Effector memory CD8-positive, alpha-beta T cell (primary cell): ENCODE measurements at regions not wholly inside any gene's neighbourhood (a gene's known extent, or its start where the extent isn't known, plus 50 kb on each side); places are given as distances from the start of the nearest gene placed in this dataset.
"Not testable (repeated sequence)": the region's sequence is repeated elsewhere in the genome, so short reads cannot be mapped to it uniquely, and the experiment has no call there.

Experiments used
- ATAC-seq: fragments of 150-1000 bp; cut with Tn5 transposase; replicated peaks from 2 replicates; pipeline ENCODE4 v1.10.0; 2021; ENCODE audit warnings: mild to moderate bottlenecking, moderate library complexity
- DNase-seq, 3 experiments: peaks; one replicate each; pipeline ENCODE4 v3.0.0; 2021
- H3K27ac Mint-ChIP-seq, 2 donors: one replicate each; pipeline ENCODE4 v1.8.0; 2022; ENCODE audit warnings: mild to moderate bottlenecking in 2 of 2, mixed read lengths in 2 of 2, moderate library complexity in 2 of 2
- H3K27me3 Mint-ChIP-seq, 2 donors: one replicate each; pipeline ENCODE4 v1.8.0; 2022; ENCODE audit warnings: mixed read lengths in 2 of 2
- H3K36me3 Mint-ChIP-seq: one replicate; pipeline ENCODE4 v1.8.0; 2022; ENCODE audit warnings: mild to moderate bottlenecking, moderate library complexity, mixed read lengths; ENCODE audit not compliant: insufficient read depth
- H3K4me1 Mint-ChIP-seq, 2 donors: one replicate each; pipeline ENCODE4 v1.8.0; 2022; ENCODE audit warnings: low read depth in 2 of 2, mixed read lengths in 2 of 2
- H3K4me3 Mint-ChIP-seq, 2 donors: one replicate each; pipeline ENCODE4 v1.8.0; 2022; ENCODE audit warnings: mild to moderate bottlenecking in 2 of 2, mixed read lengths in 2 of 2, moderate library complexity in 2 of 2
- H3K9me3 Mint-ChIP-seq, 2 donors: one replicate each; pipeline ENCODE4 v1.8.0; 2022; ENCODE audit warnings: mixed read lengths in 2 of 2

DNA sequence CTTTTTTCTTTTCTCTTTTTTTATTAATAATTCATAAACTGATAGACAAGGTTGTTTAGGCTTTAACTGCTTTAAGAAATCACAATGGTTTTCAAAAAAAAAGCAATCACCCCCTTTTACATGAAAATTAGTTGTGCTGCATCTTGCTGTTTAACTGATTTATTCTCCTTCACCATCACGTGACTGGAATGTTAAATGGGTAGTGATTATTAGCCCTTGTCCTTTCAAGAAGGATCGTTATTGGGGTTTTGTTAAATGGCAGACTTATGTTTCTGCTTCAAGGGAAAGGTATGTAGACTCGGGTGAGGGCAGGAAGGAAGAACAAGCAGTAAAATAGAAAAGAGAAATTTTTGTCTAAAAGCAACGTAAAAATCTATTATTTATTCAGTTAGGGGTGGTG, 175.6 kb upstream of the TLE4 start:
- Mint-ChIP-seq H3K4me1 (no peaks in the 10 kb centered on the region), H3K36me3 (no peaks in the 10 kb centered on the region), H3K9me3 (no peaks in the 10 kb centered on the region), H3K27ac (no peak overlapping the region), H3K4me3 (no peak overlapping the region), H3K27me3 (peaks cover 23 to 26% of the 10 kb centered on the region in 2 donors)
- ATAC-seq (no peak), DNase-seq (no peak)

DNA sequence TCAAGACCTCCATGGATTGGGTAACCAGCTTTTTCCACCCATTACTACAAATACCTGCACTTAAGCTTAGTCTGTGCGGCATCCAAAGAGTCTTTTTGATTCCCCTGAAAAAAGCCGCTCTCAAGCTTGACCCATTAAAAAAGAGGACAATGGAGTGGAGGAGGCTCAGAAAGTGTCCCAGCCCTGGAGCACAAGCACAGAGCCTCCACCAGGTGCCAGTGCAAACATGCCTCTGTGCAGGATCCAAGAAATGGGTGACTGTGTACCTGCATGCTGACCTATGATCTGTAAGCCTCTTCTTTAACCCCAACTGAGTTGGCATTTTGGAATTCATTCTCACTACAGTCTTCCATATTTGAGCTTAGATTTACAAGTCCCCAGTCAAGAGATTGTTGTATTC, 168.3 kb upstream of the TLE4 start:
- Mint-ChIP-seq H3K27ac (no peak overlapping the region), H3K27me3 (peaks cover 0 to 7% of the 10 kb centered on the region in 2 donors), H3K4me3 (no peak overlapping the region), H3K9me3 (no peaks in the 10 kb centered on the region), H3K36me3 (no peaks in the 10 kb centered on the region), H3K4me1 (no peaks in the 10 kb centered on the region)
- ATAC-seq (no peak), DNase-seq (no peak)

DNA sequence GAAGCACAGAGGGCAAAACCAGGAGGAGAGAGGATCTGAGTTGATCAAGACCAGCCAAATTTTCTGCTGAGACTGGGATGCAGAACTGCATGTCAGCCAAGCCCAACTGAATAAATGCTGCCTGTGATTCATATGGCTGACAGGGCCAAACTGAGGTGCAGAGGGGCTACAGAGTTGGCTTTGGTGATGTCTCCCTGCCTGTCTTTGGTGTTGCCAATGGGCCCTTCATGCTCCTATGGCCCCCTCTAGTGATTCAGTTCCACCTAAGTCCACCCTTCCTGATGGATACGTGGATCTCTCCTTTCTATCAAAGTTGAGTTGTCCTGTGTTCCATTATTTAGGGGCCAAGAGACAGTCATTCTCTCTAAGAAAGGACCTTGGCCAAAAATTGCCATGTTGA, 163.6 kb upstream of the TLE4 start:
- Mint-ChIP-seq H3K9me3 (no peaks in the 10 kb centered on the region), H3K4me3 (no peak overlapping the region), H3K4me1 (no peaks in the 10 kb centered on the region), H3K27ac (no peak overlapping the region), H3K36me3 (no peaks in the 10 kb centered on the region), H3K27me3 (peaks cover 11 to 14% of the 10 kb centered on the region in 2 donors)
- DNase-seq = no peak
- no peak for ATAC-seq

DNA sequence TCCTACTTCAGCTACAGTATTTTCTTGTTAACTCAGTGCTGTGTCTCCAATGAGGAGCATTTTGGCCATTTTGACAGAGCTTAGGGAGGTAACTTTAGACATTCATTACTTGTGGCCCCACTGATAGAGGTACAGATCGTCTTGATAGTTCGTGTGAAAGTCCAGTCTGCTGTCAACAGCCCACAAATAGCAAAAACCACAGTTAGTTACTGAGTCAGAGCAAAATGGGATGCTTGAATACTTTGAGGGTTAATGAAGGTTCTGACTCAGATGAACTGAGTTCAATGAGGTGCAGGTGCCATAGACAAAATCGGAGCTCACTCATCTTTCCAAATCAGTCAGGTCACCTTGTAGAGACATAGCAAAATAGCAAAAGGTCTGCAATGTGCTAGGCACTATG, 163.1 kb upstream of the TLE4 start:
- Mint-ChIP-seq H3K4me3 (no peak overlapping the region), H3K9me3 (no peaks in the 10 kb centered on the region), H3K36me3 (no peaks in the 10 kb centered on the region), H3K4me1 (no peaks in the 10 kb centered on the region), H3K27ac (no peak overlapping the region), H3K27me3 (peaks cover 11 to 14% of the 10 kb centered on the region in 2 donors)
- no peak for DNase-seq
- no peak for ATAC-seq

DNA sequence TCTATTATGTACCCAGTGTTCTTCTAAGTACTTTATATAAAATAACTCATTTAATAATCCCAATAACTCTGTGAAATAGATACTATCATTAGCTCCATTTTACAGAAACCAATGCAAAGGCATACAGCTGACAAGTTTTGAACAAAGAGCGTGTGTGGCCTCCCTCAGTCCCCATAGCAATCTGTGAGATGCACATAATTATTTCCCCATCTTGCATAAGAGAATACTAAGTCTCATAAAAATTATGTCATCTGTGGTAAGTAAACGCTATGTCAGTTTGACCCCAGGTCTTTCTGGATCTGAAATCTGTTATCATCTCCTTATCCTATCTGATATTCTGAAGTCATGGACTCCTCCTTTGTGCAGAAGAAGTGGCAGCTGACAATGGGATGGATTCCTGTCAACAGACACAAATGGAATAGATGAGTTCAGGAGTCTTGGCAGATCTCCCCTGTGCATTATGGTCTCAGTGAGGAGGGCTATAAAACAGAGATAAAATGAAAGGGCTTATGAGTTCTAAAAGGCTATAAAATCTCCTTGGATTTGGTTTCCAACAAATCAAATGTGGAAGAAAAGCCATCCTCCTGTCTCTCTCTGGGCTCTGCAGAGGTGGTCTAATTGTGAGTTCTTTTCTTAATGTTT, 162.5 kb upstream of the TLE4 start:
- Mint-ChIP-seq H3K4me1 (no peaks in the 10 kb centered on the region), H3K36me3 (no peaks in the 10 kb centered on the region)

DNA sequence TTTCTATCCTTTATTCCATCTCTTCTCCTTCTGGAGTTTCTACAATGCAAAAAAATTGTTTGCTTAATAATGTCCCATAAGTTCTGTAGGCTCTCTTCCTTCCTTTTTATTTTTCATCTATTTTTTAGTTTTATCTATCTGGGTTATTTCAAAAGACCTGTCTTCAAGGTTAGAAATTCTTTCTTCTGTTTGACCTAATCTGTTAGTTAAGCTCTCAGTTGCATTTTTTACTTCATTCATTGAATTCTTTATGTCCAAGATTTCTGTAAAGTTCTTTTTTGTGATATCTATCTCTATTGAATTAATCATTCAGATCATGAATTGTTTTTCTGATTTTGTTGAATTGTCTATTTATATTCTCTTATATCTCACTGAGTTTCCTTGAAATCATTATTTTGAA, 145.9 kb upstream of the TLE4 start:
- ATAC-seq (no peak), DNase-seq (no peak)
- no peak overlapping the region for H3K4me3 Mint-ChIP-seq
- H3K27ac Mint-ChIP-seq = no peak overlapping the region
- H3K4me1 Mint-ChIP-seq = no peaks in the 10 kb centered on the region
- H3K36me3 Mint-ChIP-seq = no peaks in the 10 kb centered on the region
- H3K27me3 Mint-ChIP-seq = peaks cover 27 to 45% of the 10 kb centered on the region in 2 donors
- peaks cover 3 to 11% of the 10 kb centered on the region in 2 donors for H3K9me3 Mint-ChIP-seq

More for the DNA sequence above, 162.5 kb upstream of the TLE4 start:
- Mint-ChIP-seq H3K27ac (no peak overlapping the region), H3K9me3 (no peaks in the 10 kb centered on the region), H3K4me3 (no peak overlapping the region), H3K27me3 (peaks cover 11 to 14% of the 10 kb centered on the region in 2 donors)
- ATAC-seq (no peak), DNase-seq (no peak)

DNA sequence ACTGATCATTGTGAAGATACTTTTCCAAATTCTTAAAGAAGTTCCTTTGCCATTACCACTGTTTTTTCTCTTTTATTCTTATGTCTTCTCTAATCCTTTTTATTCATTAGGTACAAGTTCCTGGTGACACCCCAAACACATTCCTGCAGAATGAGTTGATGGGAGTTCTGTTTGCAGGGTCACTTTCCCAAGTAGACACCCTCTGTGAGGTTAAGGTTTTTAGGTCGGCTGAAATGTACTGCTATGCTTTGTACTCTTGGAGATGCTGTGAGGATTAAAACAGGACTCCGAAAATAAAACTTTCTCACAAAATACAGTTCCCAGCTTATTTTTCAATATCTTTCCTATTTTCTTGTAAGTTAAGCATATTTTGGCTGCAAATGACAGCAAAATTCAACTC, 143.3 kb upstream of the TLE4 start:
- no peaks in the 10 kb centered on the region for H3K4me1 Mint-ChIP-seq
- no peak overlapping the region for H3K27ac Mint-ChIP-seq
- H3K4me3 Mint-ChIP-seq = no peak overlapping the region
- H3K36me3 Mint-ChIP-seq = no peaks in the 10 kb centered on the region
- peaks cover 32 to 44% of the 10 kb centered on the region in 2 donors for H3K27me3 Mint-ChIP-seq
- DNase-seq (no peak), ATAC-seq (no peak)
- H3K9me3 Mint-ChIP-seq = peaks cover 3 to 11% of the 10 kb centered on the region in 2 donors

DNA sequence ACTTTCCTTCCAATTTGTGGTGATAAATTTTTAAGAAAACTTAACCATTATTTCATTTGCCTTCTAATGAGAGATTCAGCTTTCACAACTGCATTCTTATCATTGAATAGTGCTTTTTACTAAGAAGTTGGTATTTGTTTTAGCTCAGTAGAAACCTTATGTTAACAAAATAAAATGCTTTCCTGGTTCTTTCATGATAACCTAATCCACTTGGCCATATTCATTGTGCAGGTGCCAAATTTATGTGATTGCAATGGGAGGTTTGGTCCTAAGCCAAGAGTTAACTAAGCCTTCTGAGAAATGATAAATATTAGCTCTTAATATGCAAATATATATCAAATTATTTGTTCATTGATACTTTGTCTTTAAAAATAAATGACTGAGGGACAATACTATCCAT, 141.1 kb upstream of the TLE4 start:
- H3K4me1 Mint-ChIP-seq = no peaks in the 10 kb centered on the region
- ATAC-seq = no peak
- no peak overlapping the region for H3K27ac Mint-ChIP-seq
- no peak for DNase-seq
- H3K9me3 Mint-ChIP-seq = peaks cover 3 to 11% of the 10 kb centered on the region in 2 donors
- H3K27me3 Mint-ChIP-seq = peaks cover 32 to 50% of the 10 kb centered on the region in 2 donors
- no peaks in the 10 kb centered on the region for H3K36me3 Mint-ChIP-seq
- no peak overlapping the region for H3K4me3 Mint-ChIP-seq

DNA sequence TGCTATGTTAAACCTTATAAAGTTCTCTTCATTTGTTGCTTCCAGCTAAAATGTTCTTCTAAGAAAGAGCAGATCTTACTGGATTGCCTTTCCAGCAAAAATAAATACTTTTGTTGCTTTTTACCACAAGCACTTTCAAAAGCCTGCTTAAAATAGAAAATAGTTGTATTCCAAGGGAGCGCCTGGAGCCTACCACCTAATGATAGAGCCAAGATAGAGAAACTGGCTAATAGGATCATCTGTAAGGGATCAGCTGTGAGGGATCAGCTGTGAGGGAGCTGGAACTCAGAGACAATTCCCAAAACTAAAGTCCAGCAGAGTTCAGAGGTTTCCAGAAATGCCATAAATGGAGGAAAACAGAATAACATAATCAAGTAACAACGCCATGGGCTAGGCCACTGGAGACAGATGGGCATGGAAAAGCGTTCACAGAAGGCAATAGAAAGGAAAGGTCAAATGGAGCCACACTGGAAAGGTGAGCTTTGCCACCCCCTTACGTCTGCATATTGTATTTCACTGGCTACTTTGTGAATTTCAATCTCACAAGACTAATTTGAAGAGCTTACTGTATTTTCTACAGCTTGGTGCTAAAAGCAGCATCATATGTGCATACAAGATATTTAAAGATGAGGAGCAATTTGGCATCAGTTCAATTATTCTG, 140.6 kb upstream of the TLE4 start:
- ATAC-seq (no peak), DNase-seq (no peak)
- Mint-ChIP-seq H3K4me3 (no peak overlapping the region), H3K4me1 (no peaks in the 10 kb centered on the region), H3K27me3 (peaks cover 37 to 51% of the 10 kb centered on the region in 2 donors), H3K27ac (no peak overlapping the region), H3K9me3 (peaks cover 3 to 6% of the 10 kb centered on the region in 2 donors), H3K36me3 (no peaks in the 10 kb centered on the region)

DNA sequence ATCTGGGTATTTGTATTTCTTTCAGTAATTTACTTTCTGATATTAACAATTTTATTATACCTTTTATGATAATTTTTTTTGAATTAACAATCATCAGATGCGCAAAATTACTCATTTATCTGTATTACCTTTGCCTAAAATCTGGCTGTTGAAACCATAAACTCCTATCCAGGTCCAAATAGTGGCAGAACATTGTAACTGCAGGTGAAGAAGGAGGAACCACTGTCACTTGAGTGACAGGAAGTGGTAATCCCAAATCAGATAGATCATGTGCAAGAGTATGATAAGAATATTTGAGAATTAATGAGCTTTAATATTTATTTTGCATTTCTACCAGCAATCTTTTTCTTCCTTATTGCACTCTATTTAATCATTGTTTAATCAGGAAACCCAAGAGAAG, 139.3 kb upstream of the TLE4 start:
- DNase-seq (no peak), ATAC-seq (no peak)
- H3K27me3 Mint-ChIP-seq = peaks cover 46 to 50% of the 10 kb centered on the region in 2 donors
- no peak overlapping the region for H3K27ac Mint-ChIP-seq
- H3K4me3 Mint-ChIP-seq = no peak overlapping the region
- H3K36me3 Mint-ChIP-seq = no peaks in the 10 kb centered on the region
- H3K4me1 Mint-ChIP-seq = no peaks in the 10 kb centered on the region
- H3K9me3 Mint-ChIP-seq = no peaks in the 10 kb centered on the region

DNA sequence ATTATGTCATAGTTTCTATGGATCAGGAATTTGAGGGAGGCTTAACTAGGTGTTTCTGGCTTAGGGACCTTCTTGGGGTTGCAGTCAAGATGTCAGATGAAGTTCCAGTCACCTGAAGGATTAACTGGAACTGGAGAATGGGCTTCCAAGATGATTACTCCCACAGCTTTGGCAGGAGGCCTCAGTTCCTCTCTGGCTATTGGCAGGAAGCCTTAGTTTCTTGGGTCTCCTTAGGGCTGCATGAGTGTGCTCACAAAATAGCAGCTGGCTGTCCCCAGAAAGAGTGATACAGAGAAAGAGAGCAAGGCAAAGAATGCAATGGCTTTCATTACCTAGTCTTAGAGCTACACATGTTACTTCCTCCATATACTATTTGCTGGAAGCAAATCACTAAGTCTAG, 138.1 kb upstream of the TLE4 start:
- Mint-ChIP-seq H3K27ac (no peak overlapping the region), H3K36me3 (no peaks in the 10 kb centered on the region), H3K4me3 (no peak overlapping the region), H3K4me1 (peaks cover 0 to 3% of the 10 kb centered on the region in 2 donors), H3K27me3 (peaks cover 48 to 58% of the 10 kb centered on the region in 2 donors), H3K9me3 (no peaks in the 10 kb centered on the region)
- DNase-seq = no peak
- ATAC-seq = no peak

DNA sequence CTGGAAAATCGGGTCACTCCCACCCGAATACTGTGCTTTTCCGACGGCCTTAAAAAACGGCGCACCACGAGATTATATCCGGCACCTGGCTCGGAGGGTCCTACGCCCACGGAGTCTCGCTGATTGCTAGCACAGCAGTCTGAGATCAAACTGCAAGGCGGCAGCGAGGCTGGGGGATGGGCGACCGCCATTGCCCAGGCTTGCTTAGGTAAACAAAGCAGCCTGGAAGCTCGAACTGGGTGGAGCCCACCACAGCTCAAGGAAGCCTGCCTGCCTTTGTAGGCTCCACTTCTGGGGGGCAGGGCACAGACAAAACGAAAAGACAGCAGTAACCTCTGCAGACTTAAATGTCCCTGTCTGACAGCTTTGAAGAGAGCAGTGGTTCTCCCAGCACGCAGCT, 132.5 kb upstream of the TLE4 start:
- not testable (repeated sequence) for H3K4me1 Mint-ChIP-seq, ATAC-seq, H3K4me3 Mint-ChIP-seq, H3K27ac Mint-ChIP-seq, DNase-seq, H3K36me3 Mint-ChIP-seq, H3K9me3 Mint-ChIP-seq
- H3K27me3 Mint-ChIP-seq = peaks cover 33 to 57% of the 10 kb centered on the region in 2 donors

DNA sequence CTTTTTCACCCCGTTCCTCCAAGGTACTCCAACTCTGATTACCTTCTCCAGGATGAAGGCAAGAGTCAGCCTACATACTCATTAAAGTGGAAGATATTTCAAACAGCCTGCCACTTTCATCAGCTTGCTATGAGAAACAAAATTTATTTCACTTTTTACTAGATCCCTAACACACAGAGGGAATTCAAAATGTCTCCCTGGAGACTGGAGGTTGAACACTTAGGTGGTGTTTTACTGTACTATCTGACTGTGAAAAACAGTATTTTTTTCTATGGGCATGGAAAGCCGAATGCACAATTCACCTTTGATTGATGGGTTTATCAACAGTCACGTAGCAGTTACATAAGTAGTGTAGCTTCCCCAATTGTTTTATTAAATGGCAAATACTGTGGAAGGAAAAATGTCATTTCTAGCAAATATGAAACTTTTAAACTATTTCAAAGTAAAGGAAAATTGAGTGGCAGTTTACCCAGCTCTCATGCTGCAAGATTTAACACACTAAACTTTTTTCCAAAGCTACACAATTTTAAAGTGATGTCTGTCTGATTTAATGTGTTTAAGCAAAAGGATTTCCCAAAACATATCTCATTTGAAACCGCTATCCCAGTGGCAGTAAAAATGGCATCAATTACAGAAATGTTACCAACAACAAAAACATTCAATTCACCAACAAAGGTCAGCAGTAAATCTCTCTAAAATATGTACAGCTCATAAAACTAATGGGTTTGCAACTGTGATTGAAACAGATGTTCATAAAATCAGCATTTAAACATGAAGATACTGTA, 125.0 kb upstream of the TLE4 start:
- no peaks in the 10 kb centered on the region for H3K4me1 Mint-ChIP-seq
- H3K27me3 Mint-ChIP-seq = peaks cover 0 to under 1% of the 10 kb centered on the region in 2 donors
- no peak for ATAC-seq
- H3K4me3 Mint-ChIP-seq = no peak overlapping the region
- no peaks in the 10 kb centered on the region for H3K9me3 Mint-ChIP-seq
- H3K36me3 Mint-ChIP-seq = no peaks in the 10 kb centered on the region
- no peak overlapping the region for H3K27ac Mint-ChIP-seq
- DNase-seq = no peak

DNA sequence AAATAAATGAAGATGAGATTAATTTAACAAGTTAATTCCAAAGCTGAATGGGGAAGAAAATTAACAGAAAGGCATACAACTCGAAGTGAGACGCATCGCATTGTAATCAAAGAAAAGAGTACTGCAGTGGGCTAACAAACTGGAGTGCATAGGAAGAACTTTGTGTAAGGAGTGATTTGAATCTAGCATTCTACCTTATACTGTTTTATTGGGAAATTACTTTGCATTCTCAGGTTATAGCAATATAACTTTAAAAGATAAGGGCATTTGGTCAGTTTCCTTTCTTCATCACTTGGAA, 124.5 kb upstream of the TLE4 start:
- DNase-seq (no peak), ATAC-seq (no peak)
- no peaks in the 10 kb centered on the region for H3K27me3 Mint-ChIP-seq
- no peak overlapping the region for H3K27ac Mint-ChIP-seq
- no peaks in the 10 kb centered on the region for H3K4me1 Mint-ChIP-seq
- peaks cover 0 to under 1% of the 10 kb centered on the region in 2 donors for H3K9me3 Mint-ChIP-seq
- H3K4me3 Mint-ChIP-seq = no peak overlapping the region
- H3K36me3 Mint-ChIP-seq = no peaks in the 10 kb centered on the region
